Neuronal stem cell (in vitro differentiated cells): ENCODE measurements at regions not wholly inside any gene's neighbourhood (a gene's known extent, or its start where the extent isn't known, plus 50 kb on each side); places are given as distances from the start of the nearest gene placed in this dataset.

Source experiments
- DNase-seq: peaks from one replicate; pipeline ENCODE4 v3.0.0-alpha.2; 2013; ENCODE audit warnings: low spot score
- H2AFZ ChIP-seq: one replicate; pipeline ENCODE4 v1.6.1; 2013; ENCODE audit warnings: mild to moderate bottlenecking, low read length, inconsistent platforms
- H2AK5ac ChIP-seq: 2 replicates; pipeline ENCODE4 v1.6.1; 2013; ENCODE audit warnings: low read depth, mild to moderate bottlenecking, inconsistent platforms, low read length, moderate library complexity, mixed read lengths
- H2BK120ac ChIP-seq: 2 replicates; pipeline ENCODE4 v1.6.1; 2013; ENCODE audit warnings: low read depth, mild to moderate bottlenecking, inconsistent platforms, low read length, moderate library complexity, mixed read lengths
- H2BK12ac ChIP-seq: one replicate; pipeline ENCODE4 v1.6.1; 2013; ENCODE audit warnings: low read length, inconsistent platforms
- H2BK15ac ChIP-seq: 2 replicates; pipeline ENCODE4 v1.6.1; 2013; ENCODE audit warnings: mild to moderate bottlenecking, low read length, inconsistent platforms, mixed read lengths
- H2BK5ac ChIP-seq: one replicate; pipeline ENCODE4 v1.6.1; 2013; ENCODE audit warnings: inconsistent platforms, mild to moderate bottlenecking, low read length, moderate library complexity
- H3K14ac ChIP-seq: one replicate; pipeline ENCODE4 v1.6.1; 2013; ENCODE audit warnings: low read length, inconsistent platforms
- H3K18ac ChIP-seq: 2 replicates; pipeline ENCODE4 v1.6.1; 2013; ENCODE audit warnings: low read length, inconsistent platforms
- H3K23ac ChIP-seq: 2 replicates; pipeline ENCODE4 v1.6.1; 2013; ENCODE audit warnings: low read depth, mild to moderate bottlenecking, mixed read lengths, low read length, inconsistent platforms; ENCODE audit not compliant: poor library complexity
- H3K27ac ChIP-seq: replicated peaks from 3 replicates; pipeline ENCODE4 v1.5.1; 2013; ENCODE audit warnings: low read length, inconsistent platforms
- H3K27me3 ChIP-seq, 3 experiments: 2 replicates each; pipeline ENCODE4 v1.6.1; 2013; ENCODE audit warnings: low read length in 3 of 3, mild to moderate bottlenecking in 2 of 3, inconsistent platforms in 1 of 3, low read depth in 1 of 3, mixed read lengths in 1 of 3, moderate library complexity in 1 of 3; ENCODE audit not compliant: control insufficient read depth in 3 of 3, insufficient read depth in 3 of 3
- H3K36me3 ChIP-seq, 2 donors: replicated peaks in 1 of 2; 2 replicates each; pipeline ENCODE4 v1.6.1; 2013; ENCODE audit warnings: low read length in 2 of 2; ENCODE audit not compliant: control insufficient read depth in 2 of 2, insufficient read depth in 2 of 2
- H3K4ac ChIP-seq: 2 replicates; pipeline ENCODE4 v1.6.1; 2013; ENCODE audit warnings: inconsistent platforms, mild to moderate bottlenecking, low read length, moderate library complexity
- H3K4me1 ChIP-seq, 2 donors: 1 replicate in 1 of 2; 2 replicates in 1 of 2; pipeline ENCODE4 v1.6.1; 2013; ENCODE audit warnings: low read length in 2 of 2, low read depth in 1 of 2; ENCODE audit not compliant: control insufficient read depth in 2 of 2, insufficient read depth in 1 of 2
- H3K4me2 ChIP-seq: one replicate; pipeline ENCODE4 v1.6.1; 2013; ENCODE audit warnings: mild to moderate bottlenecking, low read length, inconsistent platforms; ENCODE audit not compliant: insufficient read depth, poor library complexity, severe bottlenecking
- H3K4me3 ChIP-seq, 2 donors: 2 replicates each; pipeline ENCODE4 v1.5.1; 2013; ENCODE audit warnings: low read length in 2 of 2, mild to moderate bottlenecking in 2 of 2, inconsistent platforms in 1 of 2, moderate library complexity in 1 of 2
- H3K79me1 ChIP-seq: one replicate; pipeline ENCODE4 v1.6.1; 2013; ENCODE audit warnings: low read depth, mild to moderate bottlenecking, inconsistent platforms, low read length, moderate library complexity
- H3K9ac ChIP-seq: one replicate; pipeline ENCODE4 v1.6.1; 2013; ENCODE audit warnings: mild to moderate bottlenecking, low read depth, low read length, inconsistent platforms; ENCODE audit not compliant: poor library complexity
- H3K9me3 ChIP-seq, 2 donors: replicated peaks in 1 of 2; 2 replicates each; pipeline versions ENCODE3 to v1.6.1; 2013; ENCODE audit warnings: low read length in 2 of 2, mild to moderate bottlenecking in 2 of 2, inconsistent platforms in 1 of 2, low read depth in 1 of 2, mixed read lengths in 1 of 2, moderate library complexity in 1 of 2; ENCODE audit not compliant: control insufficient read depth in 2 of 2, insufficient read depth in 1 of 2
- H4K8ac ChIP-seq: one replicate; pipeline ENCODE4 v1.6.1; 2013; ENCODE audit warnings: low read depth, mild to moderate bottlenecking, inconsistent platforms, low read length, moderate library complexity
- H4K91ac ChIP-seq: one replicate; pipeline ENCODE4 v1.6.1; 2013; ENCODE audit warnings: low read length, low read depth, mild to moderate bottlenecking, inconsistent platforms; ENCODE audit not compliant: poor library complexity
- WGBS, 2 donors: extraction: QIAGEN DNeasy Blood & Tissue Kit; methylation state at CpG; one replicate each; pipeline ENCODE4 v1.1.7; 2013; ENCODE audit warnings: missing lambda C conversion rate in 2 of 2, mixed read lengths in 1 of 2; ENCODE audit not compliant: insufficient read length in 2 of 2, insufficient replicate concordance in 1 of 2; ENCODE audit errors: extremely low coverage in 2 of 2; 5-methylcytosine and 5-hydroxymethylcytosine counted together

DNA sequence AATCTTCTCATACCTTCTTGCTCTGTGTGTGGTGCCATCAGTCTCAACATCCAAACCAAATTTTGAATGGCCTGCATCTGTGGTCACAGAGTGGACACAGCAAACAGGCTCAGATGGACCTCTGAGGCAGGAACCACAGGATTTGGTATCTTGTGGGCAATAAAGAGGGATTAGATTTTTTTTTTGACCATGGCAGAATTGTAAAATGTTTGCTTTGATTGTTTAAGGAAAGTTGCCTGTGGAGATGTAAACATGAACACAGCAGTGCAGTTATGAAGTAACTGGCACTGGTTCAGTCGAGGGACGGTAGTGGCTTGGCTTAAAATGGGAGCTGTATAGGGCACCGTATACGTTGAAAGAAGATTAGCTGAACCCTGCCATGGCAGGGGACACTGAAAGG lies 464.7 kb downstream of the SH2D4B start:
- no peak overlapping the region for H2BK5ac ChIP-seq
- no peaks in the 10 kb centered on the region for H3K36me3 ChIP-seq
- H4K91ac ChIP-seq = no peak overlapping the region
- no peaks in the 10 kb centered on the region for H3K4me1 ChIP-seq
- no peaks in the 10 kb centered on the region for H3K27me3 ChIP-seq
- no peak overlapping the region for H3K14ac ChIP-seq
- no peak overlapping the region for H2BK15ac ChIP-seq
- no peak overlapping the region for H3K27ac ChIP-seq
- no peak overlapping the region for H3K4me2 ChIP-seq
- H3K9me3 ChIP-seq = no peaks in the 10 kb centered on the region
- no peak overlapping the region for H2AFZ ChIP-seq
- no CpG with 5 or more reads among the region's 4 CpGs for WGBS, 2 donors
- no peak overlapping the region for H2BK120ac ChIP-seq
- no peak overlapping the region for H3K4ac ChIP-seq
- no peaks in the 10 kb centered on the region for H3K79me1 ChIP-seq
- no peak for DNase-seq
- H2AK5ac ChIP-seq = no peak overlapping the region
- no peak overlapping the region for H3K9ac ChIP-seq
- H3K18ac ChIP-seq = no peak overlapping the region
- no peak overlapping the region for H2BK12ac ChIP-seq
- no peak overlapping the region for H3K4me3 ChIP-seq
- H3K23ac ChIP-seq = no peak overlapping the region
- no peak overlapping the region for H4K8ac ChIP-seq

DNA sequence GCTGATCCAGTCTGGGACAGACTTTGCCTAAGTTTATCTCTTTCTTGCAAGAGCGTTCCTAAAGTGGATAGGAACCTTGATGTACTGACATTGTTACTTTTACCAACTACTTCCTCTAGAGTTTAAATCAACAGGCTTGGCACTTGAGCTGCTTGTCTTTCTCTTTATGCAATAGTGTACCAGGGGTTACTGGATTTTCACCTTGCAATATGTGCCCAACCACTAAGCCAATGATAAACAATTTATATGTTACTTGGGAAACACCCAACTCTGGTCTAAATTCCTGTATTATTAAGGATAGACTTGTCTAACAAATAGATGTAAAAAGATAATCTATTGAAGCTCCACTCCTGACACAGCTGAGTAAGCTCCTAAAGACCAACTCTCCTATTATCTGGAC lies 470.2 kb downstream of the SH2D4B start:
- no CpG with 5 or more reads among the region's 1 CpG for WGBS, 2 donors
- Histone ChIP-seq H2BK5ac (no peak overlapping the region), H3K14ac (no peak overlapping the region), H3K9ac (no peak overlapping the region), H3K4me1 (no peaks in the 10 kb centered on the region), H2BK120ac (no peak overlapping the region), H4K91ac (no peak overlapping the region), H2BK15ac (no peak overlapping the region), H3K18ac (no peak overlapping the region), H3K27ac (no peak overlapping the region), H2AFZ (no peak overlapping the region), H3K27me3 (no peaks in the 10 kb centered on the region), H3K4me2 (no peak overlapping the region), H3K23ac (no peak overlapping the region), H3K4me3 (no peak overlapping the region), H3K4ac (no peak overlapping the region), H2BK12ac (no peak overlapping the region), H3K36me3 (no peaks in the 10 kb centered on the region), H3K9me3 (no peaks in the 10 kb centered on the region), H3K79me1 (no peaks in the 10 kb centered on the region), H2AK5ac (no peak overlapping the region), H4K8ac (no peak overlapping the region)
- DNase-seq = no peak

DNA sequence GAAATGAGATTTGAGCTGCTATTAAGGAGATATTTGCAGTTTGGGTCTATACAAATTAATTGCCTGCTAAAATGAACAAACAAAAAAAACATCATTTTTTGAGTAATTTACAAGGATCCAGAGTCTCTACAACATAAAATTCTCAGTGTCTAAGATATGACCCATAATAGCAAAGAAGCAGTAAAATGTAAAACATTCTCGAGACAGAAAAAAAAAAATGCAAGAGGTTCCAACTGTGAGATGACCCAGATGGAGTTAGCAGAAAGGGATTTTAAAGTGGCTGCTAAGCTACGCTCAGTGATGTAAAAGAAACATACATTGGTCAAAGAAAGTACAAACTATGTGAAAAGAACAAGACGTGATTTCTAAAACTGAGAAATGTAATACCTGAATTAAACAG lies 471.0 kb downstream of the SH2D4B start:
- H3K14ac ChIP-seq = no peak overlapping the region
- DNase-seq = no peak
- H4K91ac ChIP-seq = no peak overlapping the region
- no peak overlapping the region for H3K4me2 ChIP-seq
- WGBS, 2 donors = no CpG with 5 or more reads among the region's 3 CpGs
- no peak overlapping the region for H2AK5ac ChIP-seq
- no peak overlapping the region for H2BK120ac ChIP-seq
- H2BK5ac ChIP-seq = no peak overlapping the region
- H3K4me1 ChIP-seq = no peaks in the 10 kb centered on the region
- H3K4ac ChIP-seq = no peak overlapping the region
- no peak overlapping the region for H2BK15ac ChIP-seq
- no peak overlapping the region for H3K18ac ChIP-seq
- H3K27ac ChIP-seq = no peak overlapping the region
- H3K9ac ChIP-seq = no peak overlapping the region
- no peaks in the 10 kb centered on the region for H3K27me3 ChIP-seq
- H3K79me1 ChIP-seq = no peaks in the 10 kb centered on the region
- no peak overlapping the region for H3K4me3 ChIP-seq
- H3K23ac ChIP-seq = no peak overlapping the region
- H3K36me3 ChIP-seq = no peaks in the 10 kb centered on the region
- H4K8ac ChIP-seq = no peak overlapping the region
- no peak overlapping the region for H2BK12ac ChIP-seq
- no peaks in the 10 kb centered on the region for H3K9me3 ChIP-seq
- no peak overlapping the region for H2AFZ ChIP-seq

DNA sequence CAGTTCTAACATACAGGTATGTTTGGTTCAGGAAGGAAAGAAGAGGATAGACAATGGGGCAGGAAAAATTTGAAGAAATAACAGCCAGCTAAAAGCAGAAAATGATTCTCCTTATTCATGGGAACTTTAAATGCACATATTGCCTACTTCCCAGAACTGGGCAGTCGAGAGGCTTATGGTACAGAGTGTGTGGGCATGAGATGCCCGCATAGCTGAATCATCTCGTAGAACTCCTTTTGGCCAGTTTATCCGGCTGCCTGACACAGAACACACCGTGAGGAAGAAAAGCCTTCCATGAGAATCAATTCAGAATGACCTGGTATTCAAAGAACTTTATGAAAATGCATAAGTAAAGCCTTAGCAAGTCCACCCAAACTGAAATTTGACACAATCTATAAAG lies 471.6 kb downstream of the SH2D4B start:
- no peak overlapping the region for H4K91ac ChIP-seq
- H3K27me3 ChIP-seq = no peaks in the 10 kb centered on the region
- no peak overlapping the region for H3K9ac ChIP-seq
- H4K8ac ChIP-seq = no peak overlapping the region
- H3K14ac ChIP-seq = no peak overlapping the region
- no peak overlapping the region for H2BK15ac ChIP-seq
- no peak overlapping the region for H2BK120ac ChIP-seq
- no peak overlapping the region for H3K4me3 ChIP-seq
- no peak overlapping the region for H3K4ac ChIP-seq
- H2BK5ac ChIP-seq = no peak overlapping the region
- no peak overlapping the region for H2AFZ ChIP-seq
- H2AK5ac ChIP-seq = no peak overlapping the region
- H3K36me3 ChIP-seq = no peaks in the 10 kb centered on the region
- H3K9me3 ChIP-seq = no peaks in the 10 kb centered on the region
- no peak overlapping the region for H3K27ac ChIP-seq
- H3K4me1 ChIP-seq = no peaks in the 10 kb centered on the region
- H3K4me2 ChIP-seq = no peak overlapping the region
- no peaks in the 10 kb centered on the region for H3K79me1 ChIP-seq
- WGBS, 2 donors = no CpG with 5 or more reads among the region's 5 CpGs
- no peak overlapping the region for H3K18ac ChIP-seq
- no peak for DNase-seq
- H3K23ac ChIP-seq = no peak overlapping the region
- H2BK12ac ChIP-seq = no peak overlapping the region
